Jurkat, Clone E6-1 (cell line): ENCODE measurements at regions not wholly inside any gene's neighbourhood (a gene's known extent, or its start where the extent isn't known, plus 50 kb on each side); places are given as distances from the start of the nearest gene placed in this dataset.

ENCODE experiments used
- DNase-seq: peaks from one replicate; pipeline ENCODE4 v3.0.0-alpha.2; 2011; ENCODE audit warnings: low read depth, low spot score
- H3K4me3 ChIP-seq: 2 replicates; pipeline ENCODE4 v1.5.1; 2011; ENCODE audit warnings: mild to moderate bottlenecking, low read length, control low read depth, moderate library complexity

- H3K4me3 ChIP-seq = no peak overlapping the region
- DNase-seq = no peak
Observed at GRCh38 chr21:15260604-15261003, 195.8 kb upstream of the NRIP1 start.

GRCh38 chr21:15264084-15264665 is 199.4 kb upstream of the NRIP1 start:
- no peak for DNase-seq
- no peak overlapping the region for H3K4me3 ChIP-seq

- H3K4me3 ChIP-seq = no peak overlapping the region
- no peak for DNase-seq
Observed at GRCh38 chr21:15272171-15272570, 207.4 kb upstream of the NRIP1 start.

GRCh38 chr21:15272591-15272990 is 207.8 kb upstream of the NRIP1 start:
- no peak overlapping the region for H3K4me3 ChIP-seq
- DNase-seq = no peak

GRCh38 chr21:15273244-15273643 is 208.4 kb upstream of the NRIP1 start:
- no peak overlapping the region for H3K4me3 ChIP-seq
- DNase-seq = no peak

- no peak for DNase-seq
- H3K4me3 ChIP-seq = no peak overlapping the region
Observed at GRCh38 chr21:15274701-15275485, 210.1 kb upstream of the NRIP1 start.

GRCh38 chr21:15275615-15276235 is 210.9 kb upstream of the NRIP1 start:
- no peak for DNase-seq
- H3K4me3 ChIP-seq = no peak overlapping the region

GRCh38 chr21:15276243-15276642 is 211.4 kb upstream of the NRIP1 start:
- H3K4me3 ChIP-seq = no peak overlapping the region
- no peak for DNase-seq

GRCh38 chr21:15277466-15277865 is 212.7 kb upstream of the NRIP1 start:
- no peak for DNase-seq
- H3K4me3 ChIP-seq = no peak overlapping the region

GRCh38 chr21:15278279-15278678 is 213.5 kb upstream of the NRIP1 start:
- no peak overlapping the region for H3K4me3 ChIP-seq
- no peak for DNase-seq

GRCh38 chr21:15278851-15279250 is 214.1 kb upstream of the NRIP1 start:
- H3K4me3 ChIP-seq = no peak overlapping the region
- DNase-seq = no peak

GRCh38 chr21:15279482-15279881 is 214.7 kb upstream of the NRIP1 start:
- no peak for DNase-seq

GRCh38 chr21:15281714-15282113 is 216.9 kb upstream of the NRIP1 start:
- no peak overlapping the region for H3K4me3 ChIP-seq
- no peak for DNase-seq

More at GRCh38 chr21:15279482-15279881, 214.7 kb upstream of the NRIP1 start:
- H3K4me3 ChIP-seq = no peak overlapping the region

GRCh38 chr21:15282665-15283064 is 217.9 kb upstream of the NRIP1 start:
- no peak for DNase-seq
- H3K4me3 ChIP-seq = no peak overlapping the region

- no peak for DNase-seq
- no peak overlapping the region for H3K4me3 ChIP-seq
Observed at GRCh38 chr21:15283138-15283537, 218.3 kb upstream of the NRIP1 start.

GRCh38 chr21:15283789-15284188 is 219.0 kb upstream of the NRIP1 start:
- no peak overlapping the region for H3K4me3 ChIP-seq
- DNase-seq = no peak

GRCh38 chr21:15285556-15285955 is 220.8 kb upstream of the NRIP1 start:
- DNase-seq = no peak
- no peak overlapping the region for H3K4me3 ChIP-seq

- H3K4me3 ChIP-seq = no peak overlapping the region
- DNase-seq = no peak
Observed at GRCh38 chr21:15289246-15289645, 224.4 kb upstream of the NRIP1 start.

GRCh38 chr21:15289896-15290841 is 225.4 kb upstream of the NRIP1 start:
- DNase-seq = no peak
- no peak overlapping the region for H3K4me3 ChIP-seq
